Ishikawa (cell line): ENCODE measurements at regions not wholly inside any gene's neighbourhood (a gene's known extent, or its start where the extent isn't known, plus 50 kb on each side); places are given as distances from the start of the nearest gene placed in this dataset.

Source experiments
- CEBPB ChIP-seq: IDR thresholded peaks from 2 replicates; pipeline ENCODE4 v1.6.1; 2012
- CREB1 ChIP-seq: IDR thresholded peaks from 2 replicates; pipeline ENCODE4 v1.6.1; 2012; ENCODE audit warnings: low read depth
- EGR1 ChIP-seq: IDR thresholded peaks from 2 replicates; pipeline ENCODE4 v1.6.1; 2012
- EP300 ChIP-seq: IDR thresholded peaks from 2 replicates; pipeline ENCODE4 v1.6.1; 2012; ENCODE audit warnings: borderline replicate concordance
- FOXM1 ChIP-seq: IDR thresholded peaks from 2 replicates; pipeline ENCODE4 v1.6.1; 2012; ENCODE audit warnings: low read depth, borderline replicate concordance
- MAX ChIP-seq: IDR thresholded peaks from 2 replicates; pipeline ENCODE4 v1.6.1; 2012
- NFIC ChIP-seq: IDR thresholded peaks from 2 replicates; pipeline ENCODE4 v1.6.1; 2012
- RAD21 ChIP-seq: IDR thresholded peaks from 2 replicates; pipeline ENCODE4 v1.6.1; 2012; ENCODE audit warnings: low read depth
- TAF1 ChIP-seq: IDR thresholded peaks from 2 replicates; pipeline ENCODE4 v1.6.1; 2012; ENCODE audit warnings: low read depth, mild to moderate bottlenecking
- TCF12 ChIP-seq: IDR thresholded peaks from 2 replicates; pipeline ENCODE4 v1.6.1; 2012; ENCODE audit warnings: low read depth
- TEAD4 ChIP-seq: IDR thresholded peaks from 2 replicates; pipeline ENCODE4 v1.6.1; 2012
- USF1 ChIP-seq: IDR thresholded peaks from 2 replicates; pipeline ENCODE4 v1.6.1; 2012
- YY1 ChIP-seq: IDR thresholded peaks from 2 replicates; pipeline ENCODE4 v1.6.1; 2012; ENCODE audit warnings: low read depth
- ZBTB7A ChIP-seq: IDR thresholded peaks from 2 replicates; pipeline ENCODE4 v1.6.1; 2012; ENCODE audit warnings: low read depth
- TF ChIP-seq, protein P1 (sequence below): IDR thresholded peaks from 2 replicates; pipeline ENCODE4 v1.6.1; 2012; ENCODE audit warnings: low read depth, mild to moderate bottlenecking

- TF ChIP-seq NFIC (no peak), EGR1 (no peak), MAX (no peak), TAF1 (no peak), RAD21 (no peak), TCF12 (no peak), TEAD4 (no peak), CEBPB (no peak), EP300 (no peak), FOXM1 (no peak), CREB1 (no peak), USF1 (no peak), YY1 (no peak), ZBTB7A (no peak)
- TF ChIP-seq, protein P1, sequence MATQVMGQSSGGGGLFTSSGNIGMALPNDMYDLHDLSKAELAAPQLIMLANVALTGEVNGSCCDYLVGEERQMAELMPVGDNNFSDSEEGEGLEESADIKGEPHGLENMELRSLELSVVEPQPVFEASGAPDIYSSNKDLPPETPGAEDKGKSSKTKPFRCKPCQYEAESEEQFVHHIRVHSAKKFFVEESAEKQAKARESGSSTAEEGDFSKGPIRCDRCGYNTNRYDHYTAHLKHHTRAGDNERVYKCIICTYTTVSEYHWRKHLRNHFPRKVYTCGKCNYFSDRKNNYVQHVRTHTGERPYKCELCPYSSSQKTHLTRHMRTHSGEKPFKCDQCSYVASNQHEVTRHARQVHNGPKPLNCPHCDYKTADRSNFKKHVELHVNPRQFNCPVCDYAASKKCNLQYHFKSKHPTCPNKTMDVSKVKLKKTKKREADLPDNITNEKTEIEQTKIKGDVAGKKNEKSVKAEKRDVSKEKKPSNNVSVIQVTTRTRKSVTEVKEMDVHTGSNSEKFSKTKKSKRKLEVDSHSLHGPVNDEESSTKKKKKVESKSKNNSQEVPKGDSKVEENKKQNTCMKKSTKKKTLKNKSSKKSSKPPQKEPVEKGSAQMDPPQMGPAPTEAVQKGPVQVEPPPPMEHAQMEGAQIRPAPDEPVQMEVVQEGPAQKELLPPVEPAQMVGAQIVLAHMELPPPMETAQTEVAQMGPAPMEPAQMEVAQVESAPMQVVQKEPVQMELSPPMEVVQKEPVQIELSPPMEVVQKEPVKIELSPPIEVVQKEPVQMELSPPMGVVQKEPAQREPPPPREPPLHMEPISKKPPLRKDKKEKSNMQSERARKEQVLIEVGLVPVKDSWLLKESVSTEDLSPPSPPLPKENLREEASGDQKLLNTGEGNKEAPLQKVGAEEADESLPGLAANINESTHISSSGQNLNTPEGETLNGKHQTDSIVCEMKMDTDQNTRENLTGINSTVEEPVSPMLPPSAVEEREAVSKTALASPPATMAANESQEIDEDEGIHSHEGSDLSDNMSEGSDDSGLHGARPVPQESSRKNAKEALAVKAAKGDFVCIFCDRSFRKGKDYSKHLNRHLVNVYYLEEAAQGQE = no peak
Measured at GRCh38 chr13:109939180-109939579, 152.8 kb upstream of the IRS2 start.

- TF ChIP-seq EGR1 (no peak), CREB1 (no peak), CEBPB (no peak), YY1 (no peak), NFIC (no peak), TCF12 (no peak), EP300 (no peak), MAX (no peak), RAD21 (no peak), ZBTB7A (no peak), TAF1 (no peak), USF1 (no peak), TEAD4 (no peak), FOXM1 (no peak)
- TF ChIP-seq, protein P1 = no peak
Measured at GRCh38 chr13:109938255-109938936, 152.0 kb upstream of the IRS2 start.

GRCh38 chr13:109933476-109933875 lies 147.1 kb upstream of the IRS2 start:
- TF ChIP-seq YY1 (no peak), TEAD4 (no peak), CEBPB (no peak), USF1 (no peak)

GRCh38 chr13:109924376-109924775 lies 138.0 kb upstream of the IRS2 start:
- no peak for TF ChIP-seq NFIC
- no peak for TF ChIP-seq CEBPB
- TF ChIP-seq USF1 = no peak
- no peak for TF ChIP-seq RAD21
- TF ChIP-seq, protein P1 = no peak
- TF ChIP-seq MAX = no peak
- no peak for TF ChIP-seq ZBTB7A
- no peak for TF ChIP-seq EGR1
- TF ChIP-seq TEAD4 = no peak
- TF ChIP-seq TCF12 = no peak
- no peak for TF ChIP-seq EP300
- no peak for TF ChIP-seq YY1
- TF ChIP-seq TAF1 = no peak
- no peak for TF ChIP-seq FOXM1
- TF ChIP-seq CREB1 = no peak
